Caco-2 (cell line): ENCODE measurements at regions not wholly inside any gene's neighbourhood (a gene's known extent, or its start where the extent isn't known, plus 50 kb on each side); places are given as distances from the start of the nearest gene placed in this dataset.

ENCODE experiments used
- BruUV-seq: library from RNA; stranded (reverse); fragments of 400-500 nt; replicated peaks from 2 replicates; lab custom pipeline; 2021; lab: Mats Ljungman, UMichigan
- CTCF ChIA-PET: fragments of 300-600 bp; sonication (Branson Sonifier 250); formaldehyde crosslinking; loops from one replicate; lab custom pipeline; 2022; ENCODE audit warnings: antibody characterized with exemption; lab: Charles Lee
- POLR2A ChIA-PET: fragments of 300-600 bp; sonication (Branson Sonifier 250); formaldehyde crosslinking; loops from one replicate; lab custom pipeline; 2022; ENCODE audit warnings: antibody characterized with exemption; lab: Charles Lee
- DNase-seq, 2 experiments: peaks; one replicate each; pipeline versions ENCODE4 v3.0.0 to v3.0.0-alpha.2; 2020 to 2022
- H3K27me3 ChIP-seq: replicated peaks from 2 replicates; pipeline ENCODE4 v1.6.0; 2011; ENCODE audit warnings: low read length; ENCODE audit not compliant: control insufficient read depth, insufficient read depth
- H3K36me3 ChIP-seq: 2 replicates; pipeline ENCODE4 v1.5.1; 2011; ENCODE audit warnings: low read length; ENCODE audit not compliant: control insufficient read depth, insufficient read depth
- H3K4me1 ChIP-seq: fragments of 250-450 bp; sonication (Bioruptor Pico); 2 replicates; pipeline ENCODE4 v1.5.1; 2020; ENCODE audit warnings: mild to moderate bottlenecking
- H3K4me3 ChIP-seq: 2 replicates; pipeline ENCODE4 v1.5.1; 2011; ENCODE audit warnings: low read depth, mild to moderate bottlenecking, control low read depth, low read length
- H3K9me3 ChIP-seq: fragments of 250-450 bp; sonication (Bioruptor Pico); 2 replicates; pipeline ENCODE4 v1.5.1; 2020; ENCODE audit warnings: mild to moderate bottlenecking, moderate library complexity
- H3K27ac Mint-ChIP-seq: one replicate; pipeline ENCODE4 v1.8.0; 2022; ENCODE audit warnings: mixed read lengths; ENCODE audit not compliant: unreplicated experiment
- H3K27me3 Mint-ChIP-seq: one replicate; pipeline ENCODE4 v1.8.0; 2022; ENCODE audit warnings: mixed read lengths; ENCODE audit not compliant: insufficient read depth, unreplicated experiment
- H3K36me3 Mint-ChIP-seq: one replicate; pipeline ENCODE4 v1.8.0; 2022; ENCODE audit warnings: mild to moderate bottlenecking, mixed read lengths; ENCODE audit not compliant: insufficient read depth, unreplicated experiment
- H3K4me1 Mint-ChIP-seq: one replicate; pipeline ENCODE4 v1.8.0; 2022; ENCODE audit warnings: low read depth, mixed read lengths; ENCODE audit not compliant: unreplicated experiment
- H3K4me3 Mint-ChIP-seq: one replicate; pipeline ENCODE4 v1.8.0; 2022; ENCODE audit warnings: mild to moderate bottlenecking, moderate library complexity, mixed read lengths; ENCODE audit not compliant: unreplicated experiment
- H3K9me3 Mint-ChIP-seq: one replicate; pipeline ENCODE4 v1.8.0; 2022; ENCODE audit warnings: mixed read lengths; ENCODE audit not compliant: unreplicated experiment
- intact Hi-C: fragments of 100-400 bp; cut with micrococcal nuclease; formaldehyde crosslinking; loops from one replicate; pipeline ENCODE4 v1.10.0; 2022; ENCODE audit not compliant: unreplicated experiment
- TF ChIP-seq, protein P1 (sequence below), 2 experiments: fragments of 200-600 bp in 1 of 2; IDR thresholded peaks; 1 replicate in 1 of 2; 2 replicates in 1 of 2; pipeline versions ENCODE4 v1.5.1 to v1.8.0; 2011 to 2022; ENCODE audit warnings: antibody characterized with exemption in 1 of 2, control low read depth in 1 of 2, inconsistent platforms in 1 of 2, low read depth in 1 of 2, low read length in 1 of 2, mild to moderate bottlenecking in 1 of 2, moderate library complexity in 1 of 2; ENCODE audit not compliant: insufficient read depth in 1 of 2, severe bottlenecking in 1 of 2, unreplicated experiment in 1 of 2

- peaks cover 7% of the 10 kb centered on the region for H3K4me1 Mint-ChIP-seq
- Histone ChIP-seq H3K9me3 (no peaks in the 10 kb centered on the region), H3K36me3 (no peaks in the 10 kb centered on the region), H3K4me1 (no peaks in the 10 kb centered on the region), H3K27me3 (no peaks in the 10 kb centered on the region), H3K4me3 (no peak overlapping the region)
- intact Hi-C loops: no loop called here
- DNase-seq: no peak
- ChIA-PET POLR2A (no interaction called here), CTCF (interaction anchor here (0.5 kb wide), 1 partner anchor 860 kb away, joined by 3 read pairs; no protein-coding TSS in a partner anchor)
- H3K27me3 Mint-ChIP-seq: no peaks in the 10 kb centered on the region
- no TSS peak for BruUV-seq
- TF ChIP-seq, protein P1, sequence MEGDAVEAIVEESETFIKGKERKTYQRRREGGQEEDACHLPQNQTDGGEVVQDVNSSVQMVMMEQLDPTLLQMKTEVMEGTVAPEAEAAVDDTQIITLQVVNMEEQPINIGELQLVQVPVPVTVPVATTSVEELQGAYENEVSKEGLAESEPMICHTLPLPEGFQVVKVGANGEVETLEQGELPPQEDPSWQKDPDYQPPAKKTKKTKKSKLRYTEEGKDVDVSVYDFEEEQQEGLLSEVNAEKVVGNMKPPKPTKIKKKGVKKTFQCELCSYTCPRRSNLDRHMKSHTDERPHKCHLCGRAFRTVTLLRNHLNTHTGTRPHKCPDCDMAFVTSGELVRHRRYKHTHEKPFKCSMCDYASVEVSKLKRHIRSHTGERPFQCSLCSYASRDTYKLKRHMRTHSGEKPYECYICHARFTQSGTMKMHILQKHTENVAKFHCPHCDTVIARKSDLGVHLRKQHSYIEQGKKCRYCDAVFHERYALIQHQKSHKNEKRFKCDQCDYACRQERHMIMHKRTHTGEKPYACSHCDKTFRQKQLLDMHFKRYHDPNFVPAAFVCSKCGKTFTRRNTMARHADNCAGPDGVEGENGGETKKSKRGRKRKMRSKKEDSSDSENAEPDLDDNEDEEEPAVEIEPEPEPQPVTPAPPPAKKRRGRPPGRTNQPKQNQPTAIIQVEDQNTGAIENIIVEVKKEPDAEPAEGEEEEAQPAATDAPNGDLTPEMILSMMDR (IDR thresholded peaks at IDR 0.05; ENCODE audit: insufficient read depth in 1 of 2, low read depth in 1 of 2, low read length in 1 of 2, severe bottlenecking in 1 of 2, unreplicated experiment in 1 of 2): no peak
- peaks cover 1% of the 10 kb centered on the region for H3K9me3 Mint-ChIP-seq
- H3K4me3 Mint-ChIP-seq: no peak overlapping the region
- no peaks in the 10 kb centered on the region for H3K36me3 Mint-ChIP-seq
- no peak overlapping the region for H3K27ac Mint-ChIP-seq
Observed at GRCh38 chr6:121767211-121767610, 331.8 kb downstream of the GJA1 start.

DNA sequence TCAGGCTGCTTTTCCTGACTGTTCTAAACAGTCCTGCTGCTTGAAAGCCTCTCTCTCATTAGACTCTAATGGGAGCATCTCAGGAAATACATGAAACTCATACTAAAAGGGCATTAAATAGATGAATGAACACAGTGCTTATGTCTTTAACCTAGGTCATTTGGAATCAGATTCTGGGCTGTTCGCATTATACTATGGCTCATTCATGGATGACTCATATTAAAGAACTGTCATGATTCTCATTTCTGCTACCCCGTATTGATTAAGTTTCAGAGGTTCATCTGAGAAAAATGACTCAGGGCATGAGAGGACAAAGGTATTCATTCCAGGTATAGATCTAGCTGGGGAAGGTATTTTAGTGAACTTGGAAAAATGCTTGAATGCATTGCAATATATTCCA, 335.5 kb downstream of the GJA1 start:
- Histone ChIP-seq H3K27me3 (no peaks in the 10 kb centered on the region), H3K4me1 (no peaks in the 10 kb centered on the region), H3K4me3 (no peak overlapping the region), H3K9me3 (no peaks in the 10 kb centered on the region), H3K36me3 (no peaks in the 10 kb centered on the region)
- no peaks in the 10 kb centered on the region for H3K27me3 Mint-ChIP-seq
- no peak for DNase-seq
- no peak overlapping the region for H3K27ac Mint-ChIP-seq
- H3K9me3 Mint-ChIP-seq: no peaks in the 10 kb centered on the region
- intact Hi-C loops: no loop called here
- BruUV-seq: no TSS peak
- H3K4me3 Mint-ChIP-seq: no peak overlapping the region
- ChIA-PET POLR2A (no interaction called here), CTCF (no interaction called here)
- H3K4me1 Mint-ChIP-seq: no peaks in the 10 kb centered on the region
- TF ChIP-seq, protein P1 (IDR thresholded peaks at IDR 0.05; ENCODE audit: insufficient read depth in 1 of 2, low read depth in 1 of 2, low read length in 1 of 2, severe bottlenecking in 1 of 2, unreplicated experiment in 1 of 2): no peak
- no peaks in the 10 kb centered on the region for H3K36me3 Mint-ChIP-seq

- BruUV-seq: no TSS peak
- TF ChIP-seq, protein P1 (IDR thresholded peaks at IDR 0.05; ENCODE audit: insufficient read depth in 1 of 2, low read depth in 1 of 2, low read length in 1 of 2, severe bottlenecking in 1 of 2, unreplicated experiment in 1 of 2): no peak
- Mint-ChIP-seq H3K36me3 (no peaks in the 10 kb centered on the region), H3K4me1 (no peaks in the 10 kb centered on the region), H3K4me3 (no peak overlapping the region), H3K27ac (no peak overlapping the region), H3K9me3 (no peaks in the 10 kb centered on the region), H3K27me3 (no peaks in the 10 kb centered on the region)
- ChIA-PET POLR2A (no interaction called here), CTCF (no interaction called here)
- intact Hi-C loops: no loop called here
- Histone ChIP-seq H3K4me1 (no peaks in the 10 kb centered on the region), H3K27me3 (no peaks in the 10 kb centered on the region), H3K4me3 (no peak overlapping the region), H3K9me3 (no peaks in the 10 kb centered on the region), H3K36me3 (no peaks in the 10 kb centered on the region)
- no peak for DNase-seq
Observed at GRCh38 chr6:121771937-121772720, 336.7 kb downstream of the GJA1 start.
